ENCODE measurements at regions not wholly inside any gene's neighbourhood (a gene's known extent, or its start where the extent isn't known, plus 50 kb on each side); places are given as distances from the start of the nearest gene placed in this dataset.

DNA sequence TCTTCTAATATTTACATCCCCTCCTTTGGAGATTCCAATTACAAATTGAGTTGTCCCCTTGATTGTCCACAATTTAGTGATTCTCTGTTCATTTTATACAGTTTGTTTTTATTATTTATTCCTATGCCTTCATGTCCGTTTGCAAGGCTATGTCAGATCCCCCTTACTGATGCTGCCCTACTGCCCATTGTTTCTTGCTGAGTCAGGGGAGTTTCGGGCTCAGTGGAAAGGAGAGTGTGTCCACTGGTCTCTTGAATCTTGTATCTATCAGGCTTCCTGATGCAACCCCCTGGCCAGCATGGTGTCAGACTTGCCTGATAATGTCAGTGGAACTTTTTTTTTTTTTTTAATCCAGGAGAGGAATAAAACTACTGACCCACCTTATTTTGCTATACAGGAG lies 384.4 kb downstream of the CDC14C start:
- no peak for TF ChIP-seq POLR2A (IDR thresholded peaks at IDR 0.05)
- TF ChIP-seq, protein P1, sequence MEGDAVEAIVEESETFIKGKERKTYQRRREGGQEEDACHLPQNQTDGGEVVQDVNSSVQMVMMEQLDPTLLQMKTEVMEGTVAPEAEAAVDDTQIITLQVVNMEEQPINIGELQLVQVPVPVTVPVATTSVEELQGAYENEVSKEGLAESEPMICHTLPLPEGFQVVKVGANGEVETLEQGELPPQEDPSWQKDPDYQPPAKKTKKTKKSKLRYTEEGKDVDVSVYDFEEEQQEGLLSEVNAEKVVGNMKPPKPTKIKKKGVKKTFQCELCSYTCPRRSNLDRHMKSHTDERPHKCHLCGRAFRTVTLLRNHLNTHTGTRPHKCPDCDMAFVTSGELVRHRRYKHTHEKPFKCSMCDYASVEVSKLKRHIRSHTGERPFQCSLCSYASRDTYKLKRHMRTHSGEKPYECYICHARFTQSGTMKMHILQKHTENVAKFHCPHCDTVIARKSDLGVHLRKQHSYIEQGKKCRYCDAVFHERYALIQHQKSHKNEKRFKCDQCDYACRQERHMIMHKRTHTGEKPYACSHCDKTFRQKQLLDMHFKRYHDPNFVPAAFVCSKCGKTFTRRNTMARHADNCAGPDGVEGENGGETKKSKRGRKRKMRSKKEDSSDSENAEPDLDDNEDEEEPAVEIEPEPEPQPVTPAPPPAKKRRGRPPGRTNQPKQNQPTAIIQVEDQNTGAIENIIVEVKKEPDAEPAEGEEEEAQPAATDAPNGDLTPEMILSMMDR (IDR thresholded peaks at IDR 0.05), result no peak

Data from heart left ventricle (tissue), 13 donors.